Dendritic cell treated with granulocyte-macrophage colony-stimulating factor and Interleukin-4, amounts not matched to agents 40 ng/mL and 50 ng/mL, for 4 days (primary cell): ENCODE measurements at regions not wholly inside any gene's neighbourhood (a gene's known extent, or its start where the extent isn't known, plus 50 kb on each side); places are given as distances from the start of the nearest gene placed in this dataset.
"Not testable (repeated sequence)": the region's sequence is repeated elsewhere in the genome, so short reads cannot be mapped to it uniquely, and the experiment has no call there.

Source experiments
- H3K27ac Mint-ChIP-seq: one replicate; pipeline ENCODE4 v1.8.0; 2022; ENCODE audit warnings: mild to moderate bottlenecking, mixed read lengths
- H3K27me3 Mint-ChIP-seq: one replicate; pipeline ENCODE4 v1.8.0; 2022; ENCODE audit warnings: mild to moderate bottlenecking, mixed read lengths
- H3K36me3 Mint-ChIP-seq: one replicate; pipeline ENCODE4 v1.8.0; 2022; ENCODE audit warnings: low read depth, mixed read lengths
- H3K4me1 Mint-ChIP-seq: one replicate; pipeline ENCODE4 v1.8.0; 2022; ENCODE audit warnings: low read depth, mixed read lengths
- H3K4me3 Mint-ChIP-seq: one replicate; pipeline ENCODE4 v1.8.0; 2022; ENCODE audit warnings: mild to moderate bottlenecking, moderate library complexity, mixed read lengths
- H3K9me3 Mint-ChIP-seq: one replicate; pipeline ENCODE4 v1.8.0; 2022; ENCODE audit warnings: mixed read lengths
- intact Hi-C: fragments of 100-400 bp; cut with micrococcal nuclease; formaldehyde crosslinking; loops from one replicate; pipeline ENCODE4 v1.15.0; 2022

GRCh38 chr9:40097992-40098391 lies 742.5 kb downstream of the SPATA31A1 start:
- intact Hi-C loops, H3K4me1 Mint-ChIP-seq, H3K4me3 Mint-ChIP-seq, H3K27me3 Mint-ChIP-seq, H3K27ac Mint-ChIP-seq, H3K36me3 Mint-ChIP-seq, H3K9me3 Mint-ChIP-seq: not testable (repeated sequence)

GRCh38 chr9:40106003-40106782 lies 750.7 kb downstream of the SPATA31A1 start:
- H3K36me3 Mint-ChIP-seq, intact Hi-C loops, H3K9me3 Mint-ChIP-seq, H3K4me1 Mint-ChIP-seq, H3K27me3 Mint-ChIP-seq: not testable (repeated sequence)
- peak overlapping the region; percentile 89 for H3K4me3 Mint-ChIP-seq
- peak overlapping the region; percentile 79 for H3K27ac Mint-ChIP-seq

GRCh38 chr9:40106783-40107248 lies 751.3 kb downstream of the SPATA31A1 start:
- H3K27ac Mint-ChIP-seq, H3K36me3 Mint-ChIP-seq, H3K4me3 Mint-ChIP-seq, H3K27me3 Mint-ChIP-seq, H3K9me3 Mint-ChIP-seq, H3K4me1 Mint-ChIP-seq, intact Hi-C loops: not testable (repeated sequence)

- H3K36me3 Mint-ChIP-seq, H3K27me3 Mint-ChIP-seq, H3K4me1 Mint-ChIP-seq, H3K4me3 Mint-ChIP-seq, H3K27ac Mint-ChIP-seq, intact Hi-C loops, H3K9me3 Mint-ChIP-seq: not testable (repeated sequence)
Measured at GRCh38 chr9:40107251-40107650, 751.8 kb downstream of the SPATA31A1 start.

DNA sequence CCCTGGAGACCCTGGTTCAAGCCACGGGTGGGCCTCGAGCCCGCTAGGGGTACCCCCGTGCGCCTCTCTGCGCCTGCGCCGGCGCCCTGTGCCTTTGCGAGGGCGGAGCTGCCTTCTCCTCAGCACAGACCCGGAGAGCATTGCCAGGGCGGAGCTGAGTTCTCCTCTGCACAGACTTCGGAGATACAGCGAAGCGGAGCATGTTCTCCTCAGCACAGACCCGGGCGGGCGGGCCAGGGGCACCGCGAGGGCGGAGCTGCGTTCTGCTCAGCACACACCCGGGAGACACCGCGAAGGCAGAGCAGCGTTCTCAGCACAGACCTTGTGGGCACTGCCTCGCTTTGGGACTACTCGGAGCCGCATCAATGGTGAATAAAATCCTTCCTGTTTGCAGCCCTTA lies 753.0 kb downstream of the SPATA31A1 start:
- intact Hi-C loops, H3K27me3 Mint-ChIP-seq, H3K36me3 Mint-ChIP-seq, H3K4me1 Mint-ChIP-seq, H3K9me3 Mint-ChIP-seq, H3K4me3 Mint-ChIP-seq, H3K27ac Mint-ChIP-seq: not testable (repeated sequence)

DNA sequence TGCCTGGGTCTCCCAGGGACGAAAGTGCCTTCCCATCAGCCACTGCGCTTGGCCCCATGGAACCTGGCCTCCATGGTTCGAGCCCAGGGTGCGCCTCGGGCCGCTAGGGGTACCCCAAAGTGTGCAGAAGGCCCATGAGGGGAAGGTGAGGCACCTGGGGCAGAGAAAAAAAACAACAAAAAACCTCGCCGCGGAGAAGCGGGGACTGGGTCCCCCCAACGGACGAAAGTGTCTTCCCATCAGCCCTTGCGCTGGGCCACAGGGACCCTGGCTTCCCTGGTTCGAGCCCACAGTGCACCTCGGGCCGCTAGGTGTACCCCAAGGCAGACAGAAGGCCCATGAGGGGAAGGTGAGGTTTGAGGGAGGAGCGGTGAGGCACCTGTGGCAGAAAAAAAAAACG lies 755.3 kb downstream of the SPATA31A1 start:
- H3K36me3 Mint-ChIP-seq, H3K4me1 Mint-ChIP-seq, H3K9me3 Mint-ChIP-seq, H3K27ac Mint-ChIP-seq, intact Hi-C loops, H3K4me3 Mint-ChIP-seq, H3K27me3 Mint-ChIP-seq: not testable (repeated sequence)

- H3K27ac Mint-ChIP-seq, H3K4me3 Mint-ChIP-seq, intact Hi-C loops, H3K36me3 Mint-ChIP-seq, H3K4me1 Mint-ChIP-seq, H3K27me3 Mint-ChIP-seq, H3K9me3 Mint-ChIP-seq: not testable (repeated sequence)
Measured at GRCh38 chr9:40111571-40111970, 756.1 kb downstream of the SPATA31A1 start.

DNA sequence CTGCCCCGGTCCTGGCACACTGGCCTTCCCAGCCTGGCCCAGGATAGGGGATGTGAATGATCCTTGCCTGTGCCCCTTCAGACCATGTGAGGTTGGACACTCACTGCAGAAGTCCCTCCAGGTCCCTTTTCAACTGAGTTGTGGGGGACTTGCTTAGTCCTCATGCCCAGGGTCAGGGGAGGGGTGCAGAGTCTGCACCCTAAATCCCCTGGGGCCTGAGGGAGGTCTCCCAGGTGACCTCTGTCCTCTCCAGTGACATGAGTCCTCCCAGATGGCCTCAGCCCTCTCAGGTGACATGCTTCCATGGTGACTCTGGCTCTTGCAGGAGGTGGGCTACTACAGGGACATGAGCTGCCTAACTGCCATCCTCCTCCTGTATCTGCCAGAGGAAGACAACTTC lies 775.1 kb downstream of the SPATA31A1 start:
- H3K9me3 Mint-ChIP-seq, H3K4me3 Mint-ChIP-seq, H3K36me3 Mint-ChIP-seq: not testable (repeated sequence)

GRCh38 chr9:40169204-40169603 lies 813.7 kb downstream of the SPATA31A1 start:
- H3K27ac Mint-ChIP-seq, H3K36me3 Mint-ChIP-seq, intact Hi-C loops, H3K4me1 Mint-ChIP-seq, H3K27me3 Mint-ChIP-seq, H3K4me3 Mint-ChIP-seq, H3K9me3 Mint-ChIP-seq: not testable (repeated sequence)

More for the DNA sequence above, 775.1 kb downstream of the SPATA31A1 start:
- H3K27ac Mint-ChIP-seq, H3K27me3 Mint-ChIP-seq, H3K4me1 Mint-ChIP-seq, intact Hi-C loops: not testable (repeated sequence)

GRCh38 chr9:40173316-40173715 lies 817.8 kb downstream of the SPATA31A1 start:
- H3K4me1 Mint-ChIP-seq, H3K27ac Mint-ChIP-seq, H3K4me3 Mint-ChIP-seq, H3K36me3 Mint-ChIP-seq, intact Hi-C loops, H3K27me3 Mint-ChIP-seq, H3K9me3 Mint-ChIP-seq: not testable (repeated sequence)

- H3K36me3 Mint-ChIP-seq, H3K9me3 Mint-ChIP-seq, H3K4me3 Mint-ChIP-seq, intact Hi-C loops, H3K27ac Mint-ChIP-seq, H3K4me1 Mint-ChIP-seq, H3K27me3 Mint-ChIP-seq: not testable (repeated sequence)
Measured at GRCh38 chr9:40174035-40174434, 818.6 kb downstream of the SPATA31A1 start.

GRCh38 chr9:40177403-40177802 lies 821.9 kb downstream of the SPATA31A1 start:
- H3K27ac Mint-ChIP-seq, H3K9me3 Mint-ChIP-seq, H3K4me3 Mint-ChIP-seq, intact Hi-C loops, H3K36me3 Mint-ChIP-seq, H3K27me3 Mint-ChIP-seq, H3K4me1 Mint-ChIP-seq: not testable (repeated sequence)

GRCh38 chr9:40191403-40191802 lies 835.9 kb downstream of the SPATA31A1 start:
- intact Hi-C loops, H3K9me3 Mint-ChIP-seq, H3K27me3 Mint-ChIP-seq, H3K4me1 Mint-ChIP-seq, H3K4me3 Mint-ChIP-seq, H3K27ac Mint-ChIP-seq, H3K36me3 Mint-ChIP-seq: not testable (repeated sequence)

DNA sequence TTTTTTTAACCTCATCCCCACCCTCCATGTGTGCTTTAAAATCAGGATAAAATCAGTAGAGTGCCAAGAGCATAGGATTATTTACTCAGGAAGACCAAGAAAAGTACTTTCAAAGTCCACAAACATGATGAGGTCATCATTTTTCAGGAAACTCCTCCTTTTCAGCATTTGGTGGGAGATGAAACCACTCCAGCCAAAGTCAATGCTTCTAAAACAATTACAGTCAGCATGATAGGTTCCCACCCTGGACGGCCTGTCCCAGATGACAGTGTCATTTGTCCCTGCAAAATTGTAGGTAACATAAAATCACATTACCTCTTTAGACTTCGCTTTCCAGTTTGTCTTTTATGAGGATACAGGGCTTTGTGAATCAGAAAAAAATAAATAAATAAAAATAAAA lies 836.7 kb downstream of the SPATA31A1 start:
- H3K4me1 Mint-ChIP-seq, H3K27me3 Mint-ChIP-seq, H3K36me3 Mint-ChIP-seq, H3K27ac Mint-ChIP-seq, H3K9me3 Mint-ChIP-seq, H3K4me3 Mint-ChIP-seq, intact Hi-C loops: not testable (repeated sequence)

DNA sequence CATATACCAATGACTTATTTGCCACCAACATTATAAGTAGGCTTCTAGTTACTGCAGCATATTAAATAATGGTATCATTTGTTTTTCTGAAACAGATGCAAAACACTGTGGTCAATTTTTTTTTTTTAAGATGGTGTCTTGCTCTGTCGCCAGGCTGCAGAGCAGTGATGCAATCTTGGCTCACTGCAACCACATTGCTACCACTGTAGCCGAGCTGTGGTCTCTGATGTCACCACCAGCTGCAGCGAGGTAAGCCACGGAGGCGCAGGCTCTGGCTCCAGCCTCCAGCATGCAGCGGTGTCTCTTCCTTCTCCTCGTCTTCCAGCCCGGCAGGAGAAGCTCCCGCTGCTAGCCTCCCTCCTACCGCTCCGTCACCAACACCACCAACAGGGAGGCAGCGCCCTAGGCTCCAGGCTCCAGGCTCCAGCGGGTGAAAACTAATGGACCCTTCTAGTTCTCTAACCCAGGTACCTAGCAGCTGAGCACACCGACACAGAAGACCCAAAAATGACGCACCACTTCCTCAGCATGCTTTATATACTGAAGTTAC lies 840.8 kb downstream of the SPATA31A1 start:
- H3K4me1 Mint-ChIP-seq, intact Hi-C loops, H3K9me3 Mint-ChIP-seq, H3K36me3 Mint-ChIP-seq, H3K4me3 Mint-ChIP-seq, H3K27me3 Mint-ChIP-seq, H3K27ac Mint-ChIP-seq: not testable (repeated sequence)
